ENCODE measurements at regions not wholly inside any gene's neighbourhood (a gene's known extent, or its start where the extent isn't known, plus 50 kb on each side); places are given as distances from the start of the nearest gene placed in this dataset.

- no peaks in the 10 kb centered on the region for H3K36me3 Mint-ChIP-seq (ENCODE audit: low read depth)
- H3K27me3 Mint-ChIP-seq (ENCODE audit: low read depth) = peaks cover 5% of the 10 kb centered on the region
- no peaks in the 10 kb centered on the region for H3K9me3 Mint-ChIP-seq
- no peak overlapping the region for H3K27ac Mint-ChIP-seq
- no peak for DNase-seq
- intact Hi-C loops (cut with micrococcal nuclease) = no loop called here
- no peaks in the 10 kb centered on the region for H3K4me1 Mint-ChIP-seq (ENCODE audit: low read depth)
- CTCF ChIA-PET = interaction anchor here (1.1 kb wide), 1 partner anchor 338 kb away, joined by 3 read pairs; no protein-coding TSS in a partner anchor
- no peak overlapping the region for H3K4me3 Mint-ChIP-seq
Observed at GRCh38 chr4:81807386-81807785, 335.7 kb upstream of the RASGEF1B start.

- CTCF ChIA-PET = interaction anchor here (1.1 kb wide), 1 partner anchor 337 kb away, joined by 3 read pairs; no protein-coding TSS in a partner anchor
- no peaks in the 10 kb centered on the region for H3K4me1 Mint-ChIP-seq (ENCODE audit: low read depth)
- H3K27ac Mint-ChIP-seq = no peak overlapping the region
- H3K9me3 Mint-ChIP-seq = no peaks in the 10 kb centered on the region
- no peaks in the 10 kb centered on the region for H3K36me3 Mint-ChIP-seq (ENCODE audit: low read depth)
- intact Hi-C loops (cut with micrococcal nuclease) = no loop called here
- H3K4me3 Mint-ChIP-seq = no peak overlapping the region
- H3K27me3 Mint-ChIP-seq (ENCODE audit: low read depth) = no peaks in the 10 kb centered on the region
- DNase-seq = no peak
Observed at GRCh38 chr4:81806485-81806884, 334.8 kb upstream of the RASGEF1B start.

GRCh38 chr4:81804849-81805248, 333.1 kb upstream of the RASGEF1B start:
- Mint-ChIP-seq H3K4me1 (ENCODE audit: low read depth) (no peaks in the 10 kb centered on the region), H3K9me3 (no peaks in the 10 kb centered on the region), H3K27ac (no peak overlapping the region), H3K27me3 (ENCODE audit: low read depth) (no peaks in the 10 kb centered on the region), H3K36me3 (ENCODE audit: low read depth) (no peaks in the 10 kb centered on the region), H3K4me3 (no peak overlapping the region)
- DNase-seq = no peak
- CTCF ChIA-PET = interaction anchor here (0.7 kb wide), 2 partner anchors 28 to 323 kb away, joined by 3 read pairs; no protein-coding TSS in a partner anchor
- intact Hi-C loops (cut with micrococcal nuclease) = no loop called here

GRCh38 chr4:81802285-81802846, 330.7 kb upstream of the RASGEF1B start:
- Mint-ChIP-seq H3K27me3 (ENCODE audit: low read depth) (no peaks in the 10 kb centered on the region), H3K4me3 (no peak overlapping the region)
- CTCF ChIA-PET = no interaction called here

GRCh38 chr4:81799371-81799770, 327.7 kb upstream of the RASGEF1B start:
- H3K4me3 Mint-ChIP-seq = no peak overlapping the region
- intact Hi-C loops (cut with micrococcal nuclease) = no loop called here
- CTCF ChIA-PET = no interaction called here
- peaks cover 6% of the 10 kb centered on the region for H3K4me1 Mint-ChIP-seq (ENCODE audit: low read depth)
- H3K27me3 Mint-ChIP-seq (ENCODE audit: low read depth) = no peaks in the 10 kb centered on the region
- H3K36me3 Mint-ChIP-seq (ENCODE audit: low read depth) = no peaks in the 10 kb centered on the region
- DNase-seq = no peak
- no peak overlapping the region for H3K27ac Mint-ChIP-seq
- peaks cover 2% of the 10 kb centered on the region for H3K9me3 Mint-ChIP-seq

More at GRCh38 chr4:81802285-81802846, 330.7 kb upstream of the RASGEF1B start:
- H3K36me3 Mint-ChIP-seq (ENCODE audit: low read depth) = no peaks in the 10 kb centered on the region
- peaks cover 2% of the 10 kb centered on the region for H3K9me3 Mint-ChIP-seq
- intact Hi-C loops (cut with micrococcal nuclease) = no loop called here
- H3K4me1 Mint-ChIP-seq (ENCODE audit: low read depth) = no peaks in the 10 kb centered on the region
- no peak overlapping the region for H3K27ac Mint-ChIP-seq
- DNase-seq = no peak

GRCh38 chr4:81796790-81797528, 325.3 kb upstream of the RASGEF1B start:
- no peak for DNase-seq
- Mint-ChIP-seq H3K9me3 (peaks cover 2% of the 10 kb centered on the region), H3K4me3 (no peak overlapping the region), H3K4me1 (ENCODE audit: low read depth) (peaks cover 6% of the 10 kb centered on the region), H3K27ac (no peak overlapping the region), H3K27me3 (ENCODE audit: low read depth) (no peaks in the 10 kb centered on the region), H3K36me3 (ENCODE audit: low read depth) (no peaks in the 10 kb centered on the region)
- intact Hi-C loops (cut with micrococcal nuclease) = no loop called here
- CTCF ChIA-PET = no interaction called here

GRCh38 chr4:81792521-81792920, 320.8 kb upstream of the RASGEF1B start:
- no peaks in the 10 kb centered on the region for H3K27me3 Mint-ChIP-seq (ENCODE audit: low read depth)
- intact Hi-C loops (cut with micrococcal nuclease) = no loop called here
- H3K4me3 Mint-ChIP-seq = no peak overlapping the region

GRCh38 chr4:81790477-81790876, 318.8 kb upstream of the RASGEF1B start:
- H3K9me3 Mint-ChIP-seq = no peaks in the 10 kb centered on the region
- no peaks in the 10 kb centered on the region for H3K27me3 Mint-ChIP-seq (ENCODE audit: low read depth)
- no peak overlapping the region for H3K27ac Mint-ChIP-seq
- no peaks in the 10 kb centered on the region for H3K36me3 Mint-ChIP-seq (ENCODE audit: low read depth)
- no peak for DNase-seq
- CTCF ChIA-PET = interaction anchor here (1.1 kb wide), 1 partner anchor 34 kb away, joined by 3 read pairs; no protein-coding TSS in a partner anchor
- H3K4me3 Mint-ChIP-seq = no peak overlapping the region
- intact Hi-C loops (cut with micrococcal nuclease) = no loop called here
- H3K4me1 Mint-ChIP-seq (ENCODE audit: low read depth) = peaks cover 15% of the 10 kb centered on the region

More at GRCh38 chr4:81792521-81792920, 320.8 kb upstream of the RASGEF1B start:
- H3K4me1 Mint-ChIP-seq (ENCODE audit: low read depth) = peaks cover 18% of the 10 kb centered on the region
- H3K36me3 Mint-ChIP-seq (ENCODE audit: low read depth) = no peaks in the 10 kb centered on the region
- CTCF ChIA-PET = interaction anchor here (0.6 kb wide), 1 partner anchor 129 kb away, joined by 3 read pairs; no protein-coding TSS in a partner anchor
- H3K27ac Mint-ChIP-seq = no peak overlapping the region
- DNase-seq = no peak
- H3K9me3 Mint-ChIP-seq = no peaks in the 10 kb centered on the region

- H3K9me3 Mint-ChIP-seq = no peaks in the 10 kb centered on the region
- H3K4me3 Mint-ChIP-seq = no peak overlapping the region
- CTCF ChIA-PET = interaction anchor here (1.1 kb wide), 1 partner anchor 35 kb away, joined by 3 read pairs; no protein-coding TSS in a partner anchor
- H3K4me1 Mint-ChIP-seq (ENCODE audit: low read depth) = peaks cover 15% of the 10 kb centered on the region
- DNase-seq = no peak
- intact Hi-C loops (cut with micrococcal nuclease) = no loop called here
- no peak overlapping the region for H3K27ac Mint-ChIP-seq
- H3K27me3 Mint-ChIP-seq (ENCODE audit: low read depth) = no peaks in the 10 kb centered on the region
- H3K36me3 Mint-ChIP-seq (ENCODE audit: low read depth) = no peaks in the 10 kb centered on the region
Observed at GRCh38 chr4:81789741-81790399, 318.2 kb upstream of the RASGEF1B start.

GRCh38 chr4:81789158-81789557, 317.5 kb upstream of the RASGEF1B start:
- Mint-ChIP-seq H3K4me1 (ENCODE audit: low read depth) (peaks cover 15% of the 10 kb centered on the region), H3K27ac (no peak overlapping the region), H3K4me3 (no peak overlapping the region), H3K27me3 (ENCODE audit: low read depth) (no peaks in the 10 kb centered on the region), H3K9me3 (no peaks in the 10 kb centered on the region), H3K36me3 (ENCODE audit: low read depth) (no peaks in the 10 kb centered on the region)
- no peak for DNase-seq
- intact Hi-C loops (cut with micrococcal nuclease) = no loop called here
- CTCF ChIA-PET = interaction anchor here (0.6 to 1.1 kb wide), 2 partner anchors 36 to 155 kb away, joined by 3 read pairs; no protein-coding TSS in a partner anchor

- Mint-ChIP-seq H3K4me1 (ENCODE audit: low read depth) (peaks cover 15% of the 10 kb centered on the region), H3K9me3 (no peaks in the 10 kb centered on the region), H3K27ac (no peak overlapping the region), H3K36me3 (ENCODE audit: low read depth) (no peaks in the 10 kb centered on the region), H3K27me3 (ENCODE audit: low read depth) (no peaks in the 10 kb centered on the region), H3K4me3 (no peak overlapping the region)
- no peak for DNase-seq
- CTCF ChIA-PET = interaction anchor here (1.0 to 1.5 kb wide), 2 partner anchors 28 to 321 kb away, joined by 3 to 6 read pairs; no protein-coding TSS in a partner anchor
- intact Hi-C loops (cut with micrococcal nuclease) = no loop called here
Observed at GRCh38 chr4:81786766-81787165, 315.1 kb upstream of the RASGEF1B start.

GRCh38 chr4:81786063-81786763, 314.5 kb upstream of the RASGEF1B start:
- CTCF ChIA-PET = interaction anchor here (1.0 to 1.5 kb wide), 2 partner anchors 27 to 321 kb away, joined by 3 to 6 read pairs; no protein-coding TSS in a partner anchor
- no peaks in the 10 kb centered on the region for H3K27me3 Mint-ChIP-seq (ENCODE audit: low read depth)
- H3K4me3 Mint-ChIP-seq = no peak overlapping the region
- no peak overlapping the region for H3K27ac Mint-ChIP-seq
- no peaks in the 10 kb centered on the region for H3K36me3 Mint-ChIP-seq (ENCODE audit: low read depth)
- intact Hi-C loops (cut with micrococcal nuclease) = no loop called here
- H3K4me1 Mint-ChIP-seq (ENCODE audit: low read depth) = peaks cover 15% of the 10 kb centered on the region
- no peaks in the 10 kb centered on the region for H3K9me3 Mint-ChIP-seq
- no peak for DNase-seq

Measured in activated naive CD4-positive, alpha-beta T cell treated with anti-CD3 and anti-CD28 coated beads for 36 hours (primary cell).